ENCODE measurements at regions not wholly inside any gene's neighbourhood (a gene's known extent, or its start where the extent isn't known, plus 50 kb on each side); places are given as distances from the start of the nearest gene placed in this dataset.

GRCh38 chr10:61001731-61002122 lies 57.7 kb upstream of the RHOBTB1 start:
- no peak for DNase-seq (ENCODE audit: low read depth)

- DNase-seq (ENCODE audit: low read depth): peak; percentile 13
These were observed 57.1 kb upstream of the RHOBTB1 start for GRCh38 chr10:61000769-61001730.

- DNase-seq (ENCODE audit: low read depth): no peak
These were observed 54.9 kb upstream of the RHOBTB1 start for GRCh38 chr10:60998932-60999331.

- no peak for DNase-seq (ENCODE audit: low read depth)
These were observed 50.1 kb upstream of the RHOBTB1 start for GRCh38 chr10:60994128-60994527.
